Activated CD8-positive, alpha-beta memory T cell treated with anti-CD3 and anti-CD28 coated beads for 48 hours (primary cell): ENCODE measurements at regions not wholly inside any gene's neighbourhood (a gene's known extent, or its start where the extent isn't known, plus 50 kb on each side); places are given as distances from the start of the nearest gene placed in this dataset.

ENCODE experiments used
- DNase-seq, 3 experiments: peaks; one replicate each; pipeline ENCODE4 v3.0.0-alpha.2; 2020; ENCODE audit warnings: low read depth in 2 of 3, low spot score in 2 of 3

DNA sequence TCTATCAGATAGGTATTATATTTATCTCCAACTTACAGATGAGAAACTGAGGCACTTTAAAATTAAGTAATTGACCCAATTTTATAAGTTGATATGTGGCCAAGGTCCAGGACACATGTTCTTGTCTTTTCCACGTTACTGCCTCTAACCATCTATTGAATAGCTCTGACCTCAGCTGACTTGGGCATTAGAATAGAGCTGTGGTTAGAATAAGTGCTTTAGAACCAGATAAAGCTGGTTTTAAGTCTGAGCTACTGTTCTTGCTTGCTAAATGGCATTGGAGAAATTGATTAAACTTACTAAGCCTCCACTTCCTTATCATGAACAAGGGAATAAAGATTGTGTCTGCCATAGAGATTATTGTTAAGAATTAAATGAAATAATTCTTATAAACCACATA is 147.8 kb upstream of the DTNBP1 start:
- DNase-seq: no peak

DNA sequence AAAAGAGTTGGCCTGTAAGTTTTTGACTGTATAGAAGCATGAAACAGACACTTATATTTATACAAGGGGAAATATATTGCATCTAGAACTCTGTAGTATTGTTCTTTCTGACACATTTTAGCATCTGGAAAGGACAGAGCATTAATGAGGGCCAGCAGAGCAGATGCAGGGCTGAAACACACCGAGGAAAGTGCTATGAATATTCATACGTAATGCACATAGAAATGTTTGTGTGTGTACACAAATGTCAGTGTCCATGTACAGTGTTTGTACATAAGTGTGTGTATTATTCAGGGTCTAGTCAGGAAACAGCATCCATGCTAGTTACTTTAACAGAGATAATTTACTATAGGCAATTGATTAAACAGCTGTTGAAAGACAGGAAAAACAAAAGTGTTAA is 146.5 kb upstream of the DTNBP1 start:
- DNase-seq: no peak

DNA sequence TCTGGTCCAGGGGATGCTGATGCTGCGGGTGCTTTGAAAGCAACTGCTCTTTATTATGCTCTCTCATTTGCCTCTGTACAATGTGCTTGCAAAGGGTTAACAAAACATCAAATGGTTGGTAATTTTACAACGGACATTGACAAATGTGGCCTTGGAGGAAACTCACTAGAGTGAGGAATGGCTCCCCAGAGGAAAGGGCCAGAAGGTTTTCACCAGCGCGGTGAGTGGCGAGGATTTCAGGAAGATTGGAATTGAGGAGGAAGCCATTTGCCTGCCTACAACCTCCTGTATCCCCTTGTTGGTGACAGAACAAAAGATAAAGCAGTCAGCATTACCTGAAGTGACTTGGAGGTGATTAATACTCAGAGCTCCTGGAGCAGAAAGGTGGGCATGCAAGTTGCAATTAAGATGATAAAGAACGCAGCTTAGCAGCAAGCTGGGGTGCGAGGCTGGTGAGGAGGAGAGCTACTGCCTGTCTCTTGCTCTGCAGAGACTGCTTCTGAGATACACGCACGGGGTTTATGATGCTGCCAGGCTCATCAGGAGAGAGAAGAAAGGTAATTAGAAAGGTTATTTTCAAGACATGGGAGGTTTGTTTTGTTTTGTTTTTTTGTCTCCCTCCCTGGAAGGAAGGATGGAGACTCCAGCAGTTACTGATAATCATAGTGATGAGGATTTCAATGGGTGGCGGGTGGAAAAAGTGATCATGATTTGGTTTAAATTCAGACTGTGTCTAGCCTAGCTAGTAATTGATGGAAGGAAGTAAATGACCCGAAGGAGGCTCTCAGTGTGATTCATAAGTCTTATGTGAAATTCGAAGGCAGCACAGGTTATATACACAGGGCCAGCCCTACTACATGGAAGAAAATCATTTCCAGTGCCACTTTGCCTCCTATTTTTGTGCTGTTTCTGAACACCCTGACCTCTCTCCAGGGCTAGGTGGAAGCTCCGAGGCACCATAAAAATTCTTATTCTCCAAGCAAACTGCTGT is 141.6 kb upstream of the DTNBP1 start:
- no peak for DNase-seq

DNA sequence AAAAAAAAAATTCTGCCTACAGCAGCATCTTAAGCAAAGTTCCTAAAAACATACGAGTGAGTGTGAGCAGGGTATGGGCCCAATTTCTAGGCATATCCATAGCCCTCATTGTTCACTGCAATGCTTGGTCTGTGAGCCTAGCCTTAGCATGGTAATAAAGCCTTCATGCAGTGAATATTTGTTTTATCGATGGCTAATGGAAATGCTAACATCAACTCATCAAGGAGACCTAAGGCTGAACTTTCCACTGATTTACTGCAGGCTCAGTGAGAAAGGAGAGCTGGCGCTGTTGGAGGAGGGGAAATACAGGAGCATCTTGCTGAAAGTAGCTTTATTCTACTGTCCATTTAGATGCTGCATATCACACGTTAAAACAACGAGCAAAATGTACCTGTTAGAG is 139.6 kb upstream of the DTNBP1 start:
- no peak for DNase-seq

DNA sequence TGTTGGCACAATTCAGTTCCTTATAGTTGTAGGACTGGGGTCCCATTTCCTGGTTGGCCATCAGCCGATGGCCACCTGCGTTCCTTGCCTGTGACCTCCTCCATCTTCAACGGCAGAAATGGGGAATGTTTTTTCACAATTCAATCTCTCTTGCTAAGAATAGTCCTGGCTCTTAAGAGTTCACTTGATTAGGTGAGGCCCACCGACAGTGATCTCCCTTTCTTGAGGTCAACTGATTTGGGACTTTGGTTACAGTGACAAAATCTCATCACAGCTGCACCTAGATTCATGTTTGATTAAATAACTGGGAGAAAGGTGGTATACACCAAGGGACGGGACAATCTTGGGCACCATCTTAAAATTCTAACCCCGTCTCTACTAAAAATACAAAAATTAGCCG is 139.1 kb upstream of the DTNBP1 start:
- no peak for DNase-seq

DNA sequence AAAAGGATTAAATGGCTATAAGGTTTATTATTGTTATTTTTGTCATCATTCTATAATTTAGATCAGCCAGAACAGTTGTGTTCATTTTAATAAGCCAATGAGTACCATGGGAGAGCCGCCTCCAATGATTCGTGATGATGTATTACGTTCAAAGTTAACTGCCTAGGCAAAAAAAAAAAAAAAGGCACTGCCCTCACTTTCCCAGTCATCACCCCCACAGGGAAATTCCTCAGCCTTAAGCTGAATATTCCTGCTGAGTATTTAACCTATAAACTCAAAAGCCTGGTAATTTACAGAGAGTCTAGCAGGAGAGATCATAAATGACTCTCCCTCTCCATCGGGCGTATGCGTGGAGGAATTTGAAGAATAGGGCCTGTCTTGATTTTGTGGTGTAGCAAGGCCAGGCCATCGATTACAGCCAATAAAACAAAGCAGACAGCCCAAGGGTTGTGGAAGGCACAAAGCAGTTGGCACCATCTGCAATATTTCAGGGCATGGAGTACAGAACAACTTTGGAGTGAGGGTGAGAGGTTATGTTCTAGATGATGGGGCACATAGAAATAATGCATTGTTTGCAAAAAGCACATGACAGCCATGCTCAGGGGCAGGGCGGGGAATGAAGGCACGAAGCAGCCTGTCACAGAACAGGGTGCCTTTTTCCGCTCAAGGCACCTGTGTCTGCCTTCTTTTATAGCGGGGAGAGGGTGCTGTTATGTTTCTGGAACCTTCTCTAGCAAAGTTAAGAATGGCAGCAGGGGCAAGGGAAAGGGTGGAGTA is 138.2 kb upstream of the DTNBP1 start:
- no peak for DNase-seq

DNA sequence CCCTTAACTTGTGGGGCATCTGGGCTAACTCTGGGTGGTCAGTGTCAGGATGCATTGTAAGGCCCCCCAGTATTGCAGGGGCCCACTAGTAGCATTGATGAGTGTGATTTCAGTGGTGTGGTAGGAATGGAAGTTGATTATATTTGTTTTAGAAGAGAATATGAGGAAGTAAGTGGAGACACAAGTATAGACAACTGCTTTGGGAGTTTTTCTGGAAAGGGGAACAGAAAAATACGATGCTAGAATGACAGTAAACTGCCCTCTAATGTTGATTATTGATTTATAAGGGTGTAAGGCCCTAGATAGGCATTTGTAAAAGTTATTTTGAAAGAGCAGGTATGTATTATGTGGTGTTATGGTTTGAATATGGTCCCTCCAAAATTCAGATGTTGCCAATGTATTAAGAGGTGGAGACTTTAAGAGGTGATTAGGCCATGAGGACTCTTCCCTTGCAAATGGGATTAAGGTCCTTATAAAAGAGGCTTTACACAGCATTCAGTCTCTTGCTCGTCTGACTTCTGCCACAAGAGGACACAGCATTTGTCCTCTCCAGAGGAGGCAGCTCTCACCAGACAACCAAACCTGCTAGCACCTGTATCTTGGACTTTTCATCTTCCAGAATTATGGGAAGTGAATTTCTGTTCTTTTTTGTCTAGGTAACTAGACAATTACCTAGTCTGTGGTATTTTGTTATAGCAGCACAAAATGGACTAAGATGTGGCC is 135.9 kb upstream of the DTNBP1 start:
- DNase-seq: no peak

DNA sequence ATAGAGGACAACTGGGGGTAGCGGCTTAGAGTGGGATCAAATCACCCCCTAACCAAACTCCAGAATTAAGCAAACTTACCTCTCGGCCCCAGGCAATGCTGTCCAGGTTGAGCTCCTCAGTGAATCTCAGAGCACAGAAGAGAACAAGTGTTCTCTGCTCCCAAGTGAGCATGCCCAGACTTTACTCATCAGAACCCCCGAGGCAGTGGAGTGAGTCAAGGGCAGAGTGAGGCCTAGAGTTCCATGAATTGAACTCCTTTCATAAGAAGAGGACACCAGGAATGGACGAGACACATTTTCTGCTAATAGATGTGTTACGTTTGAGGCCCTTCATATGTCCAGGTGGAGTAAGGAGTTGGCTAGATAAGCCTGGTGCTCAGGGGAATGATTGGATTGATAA is 134.0 kb upstream of the DTNBP1 start:
- no peak for DNase-seq

DNA sequence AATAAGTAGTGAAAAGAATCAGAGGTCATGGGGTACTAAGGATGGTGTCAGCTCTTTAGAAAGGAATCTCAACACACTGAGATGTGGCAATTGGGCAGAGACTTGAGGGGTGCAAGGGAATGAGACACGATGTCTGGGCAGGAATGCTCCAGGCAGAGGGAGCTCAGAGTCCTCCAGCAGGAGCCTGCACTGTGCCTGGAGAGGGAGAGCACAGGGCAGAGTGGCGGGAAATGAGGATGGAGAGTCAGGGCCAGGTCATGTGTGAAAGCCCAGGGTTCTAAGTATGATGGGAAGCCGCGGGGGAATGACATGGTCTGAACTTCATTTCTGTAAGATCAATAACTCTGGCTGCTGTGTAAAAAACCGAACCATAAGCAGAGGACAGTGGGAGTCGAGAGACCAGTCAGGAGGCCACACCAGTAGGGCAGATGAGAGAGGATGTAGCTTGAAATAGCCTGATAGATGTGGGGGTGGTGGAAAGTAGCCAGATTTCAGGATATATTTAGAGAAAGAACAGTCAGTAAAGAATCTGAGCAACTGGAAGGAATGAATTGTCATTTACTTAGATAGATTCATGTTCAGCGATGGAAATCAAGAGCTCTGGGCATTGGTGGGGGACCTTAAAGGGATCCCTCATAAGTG is 133.4 kb upstream of the DTNBP1 start:
- DNase-seq: no peak

DNA sequence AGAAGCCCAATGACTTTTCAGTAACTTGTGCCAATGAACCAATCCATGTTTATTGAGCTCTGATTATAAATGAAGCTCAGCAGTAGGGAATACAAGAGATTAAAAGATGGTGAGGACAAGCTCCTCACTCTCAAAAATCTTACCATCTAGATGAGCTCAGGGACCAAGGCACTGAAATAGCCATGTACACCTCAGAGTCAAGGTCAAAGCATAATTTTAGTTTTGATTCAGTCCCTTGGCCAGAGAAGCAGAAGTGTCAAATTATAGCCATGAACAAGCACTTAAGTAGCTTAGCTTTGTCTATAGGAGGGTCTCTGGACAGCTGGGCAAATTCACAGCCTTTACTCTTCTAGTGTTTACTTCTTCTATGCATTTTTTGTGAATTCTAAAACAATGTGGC is 131.0 kb upstream of the DTNBP1 start:
- no peak for DNase-seq

DNA sequence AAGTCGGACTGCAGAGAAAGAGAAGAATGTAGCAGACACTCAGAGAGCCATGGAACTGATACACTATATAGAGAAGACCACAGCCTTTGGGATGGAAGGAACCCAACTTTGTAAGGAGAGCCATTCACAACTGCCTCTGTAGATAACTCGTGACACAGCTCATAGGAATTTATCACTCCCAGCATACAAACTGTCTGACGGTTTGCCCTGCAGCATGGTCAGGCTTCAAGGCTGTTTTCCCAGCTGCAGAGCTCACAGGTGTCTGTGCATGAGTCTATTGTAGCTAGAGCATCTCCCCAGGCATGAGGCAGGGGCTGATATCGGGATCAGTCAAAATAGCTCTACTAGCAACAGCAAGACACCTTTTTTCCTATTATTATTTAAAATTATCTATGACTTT is 130.5 kb upstream of the DTNBP1 start:
- DNase-seq: no peak

DNA sequence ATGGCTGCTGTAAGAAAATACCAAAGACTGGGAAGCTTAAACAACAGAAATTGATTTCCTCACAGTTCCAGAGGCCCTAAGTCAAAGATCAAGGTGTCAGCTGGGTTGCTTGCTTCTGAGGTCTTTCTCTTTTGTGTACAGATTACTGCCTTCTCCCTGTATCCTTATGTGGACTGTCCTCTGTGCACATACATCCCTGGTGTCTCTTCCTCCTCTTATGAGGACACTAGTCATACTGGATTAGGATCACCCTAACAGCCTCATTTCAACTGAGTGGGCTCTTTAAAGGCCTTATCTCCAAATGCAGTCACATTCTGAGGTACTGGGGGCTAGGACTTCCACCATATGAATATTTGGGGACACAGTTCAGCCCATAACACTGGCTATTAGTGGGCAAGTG is 130.0 kb upstream of the DTNBP1 start:
- no peak for DNase-seq

DNA sequence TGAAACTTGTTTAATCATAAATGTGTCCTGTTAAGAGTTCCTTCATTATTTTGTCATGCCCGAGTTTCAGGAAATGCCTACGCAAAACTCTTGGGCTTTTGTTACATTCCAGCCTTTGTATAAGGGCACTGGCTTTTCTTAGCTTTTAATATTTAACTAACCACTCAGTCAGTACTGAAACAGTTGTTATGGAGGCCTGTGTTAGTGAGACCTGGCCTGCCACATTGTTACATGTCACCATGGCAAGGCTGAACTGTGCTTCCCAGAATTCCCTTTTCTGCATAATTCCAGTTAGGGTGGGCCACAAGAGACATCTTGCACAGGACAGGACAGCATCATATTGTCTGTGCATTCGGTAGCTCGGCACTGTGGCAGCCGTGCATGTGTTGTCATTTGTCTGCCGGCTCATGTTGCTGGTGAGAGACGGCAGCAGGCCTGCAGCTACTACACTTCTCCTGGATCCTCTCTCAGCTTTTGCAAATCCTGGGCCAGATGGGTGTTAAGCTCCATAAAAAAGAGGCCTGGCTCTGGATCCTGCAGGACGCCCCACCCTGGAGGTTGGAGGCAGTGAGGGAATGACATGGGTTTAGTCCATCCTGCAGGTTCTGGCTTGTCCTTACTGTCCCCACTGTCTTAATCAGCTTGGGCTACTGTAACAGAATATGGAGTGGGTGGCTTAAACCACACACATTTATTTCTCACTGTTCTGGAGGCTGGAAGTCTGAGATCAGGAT is 128.8 kb upstream of the DTNBP1 start:
- DNase-seq: no peak

DNA sequence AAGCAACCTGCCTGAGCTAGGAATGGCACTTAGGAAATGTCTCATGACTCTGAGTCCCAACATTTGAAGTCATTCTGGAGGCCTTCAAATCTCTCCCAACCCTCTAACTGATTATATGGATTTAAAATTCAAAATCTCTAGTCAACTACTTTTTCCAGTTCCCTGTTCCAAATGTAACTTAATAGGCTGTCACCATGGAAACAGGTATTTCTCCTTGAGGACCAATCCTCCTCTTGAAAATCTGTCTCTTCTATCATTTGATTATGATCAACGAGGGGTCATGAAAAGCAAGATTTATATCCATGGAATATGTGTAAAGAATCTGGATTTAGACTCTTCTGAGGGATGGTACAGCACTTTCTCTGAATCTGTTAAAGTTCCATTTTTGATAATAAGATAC is 127.3 kb upstream of the DTNBP1 start:
- DNase-seq: no peak

DNA sequence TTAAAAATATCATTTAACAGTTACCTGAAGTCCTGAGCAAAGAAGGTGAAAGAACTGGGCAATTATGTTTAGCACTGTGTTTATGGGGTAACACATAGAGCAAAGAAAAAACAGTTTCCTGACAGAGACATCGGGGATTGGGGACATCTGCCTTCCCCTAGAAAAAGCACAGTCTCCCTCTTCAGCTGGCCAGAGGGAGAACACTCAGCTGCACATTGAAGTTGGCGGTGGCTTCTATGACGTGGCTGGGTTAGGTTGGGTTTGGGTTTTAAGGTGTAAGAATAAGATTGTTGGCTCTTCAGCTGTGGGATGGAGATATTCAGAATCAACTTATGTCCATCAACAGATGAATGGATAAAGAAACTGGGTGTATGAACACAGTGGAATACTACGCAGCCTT is 124.0 kb upstream of the DTNBP1 start:
- no peak for DNase-seq

DNA sequence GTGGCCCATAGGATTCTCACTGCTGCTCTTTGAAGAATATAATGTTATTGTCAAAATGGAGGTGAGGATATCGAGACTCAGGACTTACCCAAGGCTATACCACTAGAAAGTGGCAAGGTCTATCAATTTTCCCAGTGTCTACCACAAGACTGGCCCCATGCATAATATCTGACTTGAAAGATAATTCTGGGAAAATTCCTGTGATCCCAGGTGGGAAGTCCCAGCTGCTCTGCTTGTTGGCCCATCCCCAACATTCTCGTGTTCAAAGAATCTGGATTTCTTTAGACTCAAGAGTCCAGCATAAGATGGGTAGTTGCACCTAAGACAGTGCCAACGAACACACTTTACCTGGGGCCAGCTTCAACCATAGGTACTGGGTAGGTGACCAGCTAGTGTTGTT is 120.7 kb upstream of the DTNBP1 start:
- no peak for DNase-seq

DNA sequence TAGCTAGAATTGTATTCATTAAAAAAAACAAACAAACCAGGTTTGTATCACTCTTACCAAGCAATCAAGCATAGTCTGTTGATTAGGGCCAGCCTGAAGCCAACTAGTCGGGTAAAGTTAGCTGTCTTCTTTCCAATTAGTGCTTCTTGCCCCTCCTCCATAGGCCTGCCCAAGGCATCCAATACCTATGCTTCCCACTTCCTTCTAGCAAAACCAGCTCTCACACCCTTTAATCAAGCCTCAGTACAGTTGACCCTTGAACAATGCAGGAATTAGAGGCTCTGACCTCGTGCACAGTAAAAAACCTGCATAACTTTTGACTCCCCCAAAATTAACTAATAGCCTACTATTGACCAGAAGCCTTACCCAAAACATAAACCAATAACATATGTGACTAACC is 119.1 kb upstream of the DTNBP1 start:
- DNase-seq: no peak

DNA sequence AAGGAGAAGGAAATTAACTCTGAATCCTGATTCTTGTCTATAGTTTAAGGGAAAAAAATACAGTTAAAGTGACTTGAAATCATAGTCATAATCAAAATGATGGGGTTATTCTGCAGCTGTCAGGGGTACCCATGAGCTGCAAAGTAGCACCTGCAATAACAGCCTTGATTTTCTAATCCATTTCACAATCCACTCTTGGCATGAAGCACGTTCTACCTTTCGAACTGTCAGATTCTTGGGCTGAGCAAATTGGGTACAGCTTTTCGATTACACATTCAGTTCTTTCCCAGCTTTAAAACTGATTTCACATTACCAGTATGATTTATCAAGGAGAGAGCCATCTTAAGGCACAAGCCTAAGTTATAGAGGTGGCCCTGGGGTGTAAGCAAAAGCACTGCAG is 118.5 kb upstream of the DTNBP1 start:
- no peak for DNase-seq

DNA sequence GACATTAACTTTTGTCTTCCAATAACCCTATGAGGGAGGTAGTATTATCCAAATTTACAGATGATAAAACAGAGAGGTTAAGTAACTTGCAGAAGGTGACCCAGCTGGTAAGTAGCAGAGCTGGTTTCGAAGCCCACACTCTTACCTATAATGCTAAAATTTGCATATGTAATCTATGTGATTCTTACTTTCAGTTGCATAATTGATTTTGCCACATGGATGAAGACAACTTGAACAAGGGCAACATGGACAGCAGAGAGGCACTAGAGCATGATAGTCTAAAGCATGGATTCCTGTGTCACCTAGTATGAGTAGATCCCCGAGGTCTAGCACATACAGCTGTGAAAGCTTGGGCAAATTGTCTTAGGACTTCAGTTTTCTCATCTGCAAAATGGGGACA is 117.6 kb upstream of the DTNBP1 start:
- no peak for DNase-seq

DNA sequence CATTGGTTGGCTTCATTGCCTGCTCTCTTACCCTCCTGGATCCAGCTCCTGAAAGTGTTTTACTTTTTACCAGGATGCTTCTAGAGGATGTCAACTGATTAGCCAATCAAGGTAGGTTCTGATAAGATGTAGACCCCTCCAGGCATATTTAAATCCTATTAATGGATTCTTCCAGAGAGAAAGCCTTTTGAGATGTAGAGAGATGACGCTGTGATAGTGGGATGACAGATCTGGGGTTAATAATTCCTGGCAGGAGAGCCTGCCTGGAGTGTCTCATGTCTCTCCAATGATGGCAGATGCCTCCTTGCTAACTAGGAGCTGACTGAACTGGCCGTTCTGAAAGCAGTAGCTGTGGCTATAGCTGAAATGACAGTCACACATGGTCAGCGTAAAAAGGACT is 116.9 kb upstream of the DTNBP1 start:
- no peak for DNase-seq
